Body of pancreas (tissue), 4 donors: ENCODE measurements at regions not wholly inside any gene's neighbourhood (a gene's known extent, or its start where the extent isn't known, plus 50 kb on each side); places are given as distances from the start of the nearest gene placed in this dataset.
"Not testable (repeated sequence)": the region's sequence is repeated elsewhere in the genome, so short reads cannot be mapped to it uniquely, and the experiment has no call there.

ENCODE experiments used
- ATAC-seq: fragments of 150-250 bp; one replicate; pipeline ENCODE4 v1.9.1; 2016
- DNase-seq, 4 donors: peaks; one replicate each; pipeline ENCODE4 v3.0.0-alpha.2; 2019
- H3K27ac ChIP-seq, 4 donors: fragments of 200-600 bp; sonication (generic); 1 replicate in 3 of 4; 2 replicates in 1 of 4; pipeline versions ENCODE4 v1.5.1 to v1.6.1; 2016 to 2019; ENCODE audit warnings: mild to moderate bottlenecking in 1 of 4, mixed read lengths in 1 of 4, moderate library complexity in 1 of 4
- H3K27me3 ChIP-seq, 2 donors: fragments of 200-600 bp; sonication (generic); one replicate each; pipeline ENCODE4 v1.6.0; 2016; ENCODE audit warnings: mild to moderate bottlenecking in 1 of 2
- H3K36me3 ChIP-seq, 2 donors: fragments of 200-600 bp; sonication (generic); replicated peaks in 1 of 2; 2 replicates each; pipeline ENCODE4 v1.5.1; 2016; ENCODE audit warnings: low read depth in 2 of 2; ENCODE audit not compliant: insufficient read depth in 1 of 2
- H3K4me1 ChIP-seq: fragments of 200-600 bp; sonication (generic); one replicate; pipeline ENCODE4 v1.6.0; 2016
- H3K4me3 ChIP-seq, 2 donors: fragments of 200-600 bp; sonication (generic); 1 replicate in 1 of 2; 2 replicates in 1 of 2; pipeline ENCODE4 v1.5.1; 2016 to 2019
- H3K9me3 ChIP-seq, 3 donors: fragments of 200-600 bp; sonication (generic); 1 replicate in 2 of 3; 2 replicates in 1 of 3; pipeline ENCODE4 v1.5.1; 2016
- CTCF ChIP-seq, 7 experiments: fragments of 450-650 bp in 4 of 7; fragments of 200-600 bp in 3 of 7; sonication (generic) in 3 of 7; IDR thresholded peaks; one replicate each; pipeline ENCODE4 v1.5.1; 2016 to 2019; ENCODE audit warnings: antibody characterized with exemption in 7 of 7
- POLR2A ChIP-seq, 3 donors: fragments of 450-650 bp; IDR thresholded peaks; one replicate each; pipeline ENCODE4 v1.6.1; 2016; ENCODE audit warnings: antibody characterized with exemption in 3 of 3, mild to moderate bottlenecking in 2 of 3
- WGBS, 2 donors: methylation state at CpG; one replicate each; pipeline ENCODE4 v1.1.5; 2017; 5-methylcytosine and 5-hydroxymethylcytosine counted together
- intact Hi-C: fragments of 100-400 bp; cut with DNase I; formaldehyde crosslinking; loops from one replicate; pipeline ENCODE4 v1.15.1; 2023

- H3K4me1 ChIP-seq, H3K27me3 ChIP-seq, intact Hi-C loops, H3K27ac ChIP-seq, H3K36me3 ChIP-seq, DNase-seq, H3K9me3 ChIP-seq, H3K4me3 ChIP-seq: not testable (repeated sequence)
- peak; percentile 35 for ATAC-seq
- 53 to 75% methylated on average over 6 of the region's 6 CpGs for WGBS, 2 donors
Observed at GRCh38 chr7:32816409-32816948, 75.1 kb downstream of the KBTBD2 start.

GRCh38 chr7:32814779-32815178, 76.8 kb downstream of the KBTBD2 start:
- H3K4me3 ChIP-seq, intact Hi-C loops, H3K27me3 ChIP-seq, H3K9me3 ChIP-seq, H3K27ac ChIP-seq, H3K36me3 ChIP-seq, DNase-seq, ATAC-seq, H3K4me1 ChIP-seq: not testable (repeated sequence)

- no peaks in the 10 kb centered on the region for H3K36me3 ChIP-seq
- H3K4me1 ChIP-seq: no peaks in the 10 kb centered on the region
- ATAC-seq (no peak), DNase-seq (no peak)
- no peak for TF ChIP-seq CTCF (IDR thresholded peaks at IDR 0.05)
- H3K27me3 ChIP-seq: no peaks in the 10 kb centered on the region
- H3K9me3 ChIP-seq: no peaks in the 10 kb centered on the region
- H3K27ac ChIP-seq: no peak overlapping the region
- intact Hi-C loops: no loop called here
- 64 to 94% methylated on average over 2 of the region's 2 CpGs for WGBS, 2 donors
- no peak overlapping the region for H3K4me3 ChIP-seq
Observed at GRCh38 chr7:32809871-32810270, 81.7 kb downstream of the KBTBD2 start.

GRCh38 chr7:32809347-32809746, 82.2 kb downstream of the KBTBD2 start:
- Histone ChIP-seq H3K27me3 (no peaks in the 10 kb centered on the region), H3K36me3 (no peaks in the 10 kb centered on the region), H3K4me3 (no peak overlapping the region), H3K9me3 (no peaks in the 10 kb centered on the region), H3K4me1 (no peaks in the 10 kb centered on the region), H3K27ac (no peak overlapping the region)
- WGBS, 2 donors: 96 to 98% methylated on average over 2 of the region's 2 CpGs
- DNase-seq: no peak
- no peak for ATAC-seq
- TF ChIP-seq POLR2A (IDR thresholded peaks at IDR 0.05): no peak
- no peak for TF ChIP-seq CTCF (IDR thresholded peaks at IDR 0.05)
- intact Hi-C loops: no loop called here

GRCh38 chr7:32803406-32804141, 88.0 kb downstream of the KBTBD2 start:
- no peak for ATAC-seq
- Histone ChIP-seq H3K36me3 (no peaks in the 10 kb centered on the region), H3K4me3 (no peak overlapping the region), H3K27me3 (no peaks in the 10 kb centered on the region), H3K27ac (no peak overlapping the region), H3K4me1 (no peaks in the 10 kb centered on the region), H3K9me3 (no peaks in the 10 kb centered on the region)
- TF ChIP-seq CTCF (IDR thresholded peaks at IDR 0.05) (no peak), POLR2A (IDR thresholded peaks at IDR 0.05) (no peak)
- DNase-seq: no peak
- 96 to 100% methylated on average over 1 of the region's 1 CpG for WGBS, 2 donors
- intact Hi-C loops: no loop called here
